ENCODE measurements at regions not wholly inside any gene's neighbourhood (a gene's known extent, or its start where the extent isn't known, plus 50 kb on each side); places are given as distances from the start of the nearest gene placed in this dataset.

DNA sequence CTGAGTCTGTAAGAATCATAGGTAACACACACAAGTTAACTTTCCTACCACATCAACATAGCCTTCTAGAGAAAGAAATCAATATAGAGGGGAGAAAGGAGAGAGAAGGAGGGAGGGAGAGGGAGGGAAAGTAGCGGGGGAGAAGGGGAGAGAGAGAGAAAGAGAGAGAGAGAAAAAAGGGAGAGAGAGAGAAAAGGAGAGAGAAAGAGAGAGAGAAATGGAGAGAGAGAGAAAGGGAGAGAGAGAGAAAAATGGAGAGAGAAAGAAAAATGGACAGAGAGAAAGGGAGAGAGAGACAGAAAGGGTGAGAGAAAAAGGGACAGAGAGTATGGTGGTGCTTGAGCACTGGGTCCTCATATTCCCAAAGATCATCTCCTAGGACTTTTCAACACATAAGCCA is 591.7 kb downstream of the ZEB2 start:
- TF ChIP-seq, protein P1, sequence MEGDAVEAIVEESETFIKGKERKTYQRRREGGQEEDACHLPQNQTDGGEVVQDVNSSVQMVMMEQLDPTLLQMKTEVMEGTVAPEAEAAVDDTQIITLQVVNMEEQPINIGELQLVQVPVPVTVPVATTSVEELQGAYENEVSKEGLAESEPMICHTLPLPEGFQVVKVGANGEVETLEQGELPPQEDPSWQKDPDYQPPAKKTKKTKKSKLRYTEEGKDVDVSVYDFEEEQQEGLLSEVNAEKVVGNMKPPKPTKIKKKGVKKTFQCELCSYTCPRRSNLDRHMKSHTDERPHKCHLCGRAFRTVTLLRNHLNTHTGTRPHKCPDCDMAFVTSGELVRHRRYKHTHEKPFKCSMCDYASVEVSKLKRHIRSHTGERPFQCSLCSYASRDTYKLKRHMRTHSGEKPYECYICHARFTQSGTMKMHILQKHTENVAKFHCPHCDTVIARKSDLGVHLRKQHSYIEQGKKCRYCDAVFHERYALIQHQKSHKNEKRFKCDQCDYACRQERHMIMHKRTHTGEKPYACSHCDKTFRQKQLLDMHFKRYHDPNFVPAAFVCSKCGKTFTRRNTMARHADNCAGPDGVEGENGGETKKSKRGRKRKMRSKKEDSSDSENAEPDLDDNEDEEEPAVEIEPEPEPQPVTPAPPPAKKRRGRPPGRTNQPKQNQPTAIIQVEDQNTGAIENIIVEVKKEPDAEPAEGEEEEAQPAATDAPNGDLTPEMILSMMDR (IDR thresholded peaks at IDR 0.05 in 8 of 11, conservative IDR thresholded peaks at IDR 0.05 in 3 of 11) = no peak
- no peak for TF ChIP-seq POLR2A (IDR thresholded peaks at IDR 0.05)

Data from spleen (tissue), 7 donors.